HG03066 (cell line): ENCODE measurements at regions not wholly inside any gene's neighbourhood (a gene's known extent, or its start where the extent isn't known, plus 50 kb on each side); places are given as distances from the start of the nearest gene placed in this dataset.

Experiments
- ATAC-seq: cut with Tn5 transposase; IDR thresholded peaks from one replicate; pipeline ENCODE4 v1.9.1; 2021; ENCODE audit warnings: low read depth; ENCODE audit not compliant: unreplicated experiment

- ATAC-seq = no peak
Measured at GRCh38 chr4:111216791-111217190, 593.9 kb upstream of the PITX2 start.

- no peak for ATAC-seq
Measured at GRCh38 chr4:111221371-111221770, 598.5 kb upstream of the PITX2 start.

DNA sequence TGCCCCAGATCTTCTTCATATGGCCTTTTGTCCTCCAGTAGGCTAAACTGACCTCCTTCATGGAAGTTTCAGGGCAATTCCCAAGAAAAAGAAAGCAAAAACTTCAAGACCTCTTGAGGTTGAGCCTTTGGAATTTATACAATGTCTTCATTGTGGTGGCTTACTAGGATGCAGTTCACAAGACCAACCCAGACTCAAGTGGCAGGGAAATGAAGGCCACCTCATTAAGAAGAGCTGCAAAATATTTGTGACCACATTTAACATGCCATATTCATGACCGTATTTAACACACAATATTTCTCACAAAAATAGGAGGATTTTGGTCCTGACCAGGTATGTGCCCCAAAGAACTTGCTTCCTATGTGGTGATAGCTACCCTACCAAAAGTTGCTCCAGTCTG is 605.5 kb upstream of the PITX2 start:
- no peak for ATAC-seq

DNA sequence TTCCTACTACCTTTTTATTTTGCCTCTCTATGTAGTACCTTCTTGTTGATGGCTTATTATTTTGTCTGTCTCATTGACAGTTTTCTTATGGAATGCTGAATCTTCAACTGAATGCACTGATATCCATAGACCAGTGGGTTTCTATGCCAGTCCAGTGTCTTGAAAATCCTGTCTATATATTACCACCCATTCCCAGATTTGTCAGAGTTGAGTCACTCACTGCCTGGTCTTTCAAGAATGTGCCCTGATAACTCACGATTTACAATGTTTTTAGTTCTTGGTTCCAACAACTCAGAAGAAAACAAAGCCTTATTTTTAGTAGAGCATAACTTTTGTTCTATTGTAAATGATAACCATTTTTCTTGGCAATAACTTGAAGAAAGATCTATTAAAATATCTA is 606.0 kb upstream of the PITX2 start:
- no peak for ATAC-seq

DNA sequence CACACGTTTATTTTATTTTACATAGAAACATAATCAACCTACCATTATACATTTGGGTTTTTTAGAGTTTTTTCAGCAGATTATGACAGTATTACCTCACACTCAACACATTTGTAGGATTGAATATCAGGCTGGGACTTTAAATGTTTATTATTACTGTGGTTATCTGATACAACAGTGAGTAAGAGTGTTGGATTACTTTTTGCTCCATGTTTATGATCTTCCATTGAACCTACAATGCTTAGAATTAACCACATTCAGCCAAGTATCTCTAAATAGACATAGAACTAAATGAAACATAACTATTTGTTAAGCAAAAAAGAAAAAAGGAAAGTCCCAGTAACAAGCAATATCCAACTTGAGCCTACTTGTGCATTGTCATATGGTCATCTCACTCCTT is 607.4 kb upstream of the PITX2 start:
- ATAC-seq = no peak

DNA sequence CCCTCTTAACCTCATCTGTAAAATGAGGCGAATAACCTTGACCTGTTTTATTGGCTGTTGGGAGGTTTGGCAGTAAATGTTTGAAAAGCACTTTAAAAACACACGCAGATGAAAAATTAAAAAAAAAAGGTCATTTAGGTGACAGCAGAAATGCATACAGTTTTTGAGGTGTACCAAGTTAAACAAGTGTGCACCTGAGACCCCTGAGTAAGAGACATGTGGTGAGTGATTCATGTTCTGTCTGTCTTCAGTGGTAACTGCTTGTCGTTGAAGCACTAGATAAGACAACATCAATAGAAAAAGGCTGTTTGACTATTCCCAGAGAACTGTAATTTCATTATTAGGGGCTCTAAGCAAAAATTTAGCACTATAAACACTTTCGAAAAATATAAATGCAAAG is 608.4 kb upstream of the PITX2 start:
- no peak for ATAC-seq

- ATAC-seq = no peak
Measured at GRCh38 chr4:111234939-111235338, 612.1 kb upstream of the PITX2 start.

- no peak for ATAC-seq
Measured at GRCh38 chr4:111263836-111264235, 641.0 kb upstream of the PITX2 start.

GRCh38 chr4:111266937-111267336 is 644.1 kb upstream of the PITX2 start:
- no peak for ATAC-seq

GRCh38 chr4:111267786-111268185 is 644.9 kb upstream of the PITX2 start:
- no peak for ATAC-seq

DNA sequence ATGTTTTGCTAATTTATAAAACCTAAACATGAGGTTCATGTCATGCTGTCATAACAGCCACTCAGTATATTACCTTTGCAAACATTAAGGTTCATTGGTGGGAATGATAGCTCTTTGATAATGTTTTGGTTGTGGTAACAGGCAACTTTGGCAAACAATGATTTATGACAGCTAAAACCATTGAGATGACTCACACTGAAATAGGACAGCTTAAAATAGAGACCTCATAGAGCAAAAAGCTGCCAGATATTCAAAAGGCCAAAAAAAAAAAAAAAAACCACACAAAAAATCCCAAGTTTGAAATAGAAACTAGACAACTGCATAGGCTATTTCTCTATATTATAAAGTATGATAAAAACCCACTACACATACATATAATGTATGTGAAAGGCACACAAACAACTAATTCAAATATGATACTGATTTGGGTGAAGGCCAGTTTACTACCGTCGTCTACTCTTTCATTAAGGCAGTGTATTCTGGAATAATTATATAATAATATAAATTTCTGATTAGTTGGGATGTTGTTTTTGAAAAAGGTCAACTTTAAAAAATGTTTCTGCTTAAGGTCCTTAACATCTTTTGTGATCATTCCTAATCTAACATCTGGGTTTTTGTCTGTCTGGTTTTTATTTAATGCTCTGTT is 646.0 kb upstream of the PITX2 start:
- ATAC-seq = no peak

GRCh38 chr4:111269439-111269838 is 646.6 kb upstream of the PITX2 start:
- no peak for ATAC-seq

GRCh38 chr4:111274060-111274459 is 651.2 kb upstream of the PITX2 start:
- no peak for ATAC-seq

- ATAC-seq = no peak
Measured at GRCh38 chr4:111274486-111274885, 651.6 kb upstream of the PITX2 start.

DNA sequence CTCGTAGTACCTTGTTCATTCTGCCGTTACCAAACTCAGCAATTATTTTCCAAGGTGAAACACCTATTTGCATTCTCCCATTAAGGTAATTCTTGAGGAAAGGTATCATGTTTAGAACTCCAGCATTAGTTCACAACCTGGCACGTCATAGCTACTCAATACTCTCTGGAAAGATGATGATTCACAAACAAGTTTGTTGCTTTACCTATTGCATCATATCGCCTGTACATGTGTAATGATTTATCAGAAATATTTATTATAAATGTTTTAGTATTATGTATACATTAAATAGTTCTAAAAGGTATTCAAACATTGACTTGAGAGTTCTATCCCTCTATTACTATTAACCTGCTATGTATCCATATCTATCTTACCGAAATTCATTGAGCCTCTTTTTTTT is 658.3 kb upstream of the PITX2 start:
- no peak for ATAC-seq

DNA sequence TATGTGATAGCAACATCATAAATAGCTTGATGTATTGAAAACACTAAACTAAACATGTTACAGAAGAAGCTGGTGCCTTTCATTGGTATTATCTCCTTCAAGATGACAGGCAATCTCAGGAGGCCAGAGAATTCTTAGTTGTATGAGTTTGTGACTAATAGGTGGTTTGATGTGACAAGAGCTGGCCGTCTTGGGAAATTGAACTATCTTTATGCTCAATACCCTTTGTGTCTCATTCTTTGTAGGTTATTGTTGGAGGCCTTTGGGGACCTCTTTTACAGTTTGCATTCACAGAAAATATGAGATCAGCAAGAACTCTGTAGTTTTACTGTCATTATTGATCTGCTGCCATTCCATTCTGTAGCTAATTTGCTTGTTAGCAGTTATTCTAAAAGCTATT is 659.2 kb upstream of the PITX2 start:
- no peak for ATAC-seq

DNA sequence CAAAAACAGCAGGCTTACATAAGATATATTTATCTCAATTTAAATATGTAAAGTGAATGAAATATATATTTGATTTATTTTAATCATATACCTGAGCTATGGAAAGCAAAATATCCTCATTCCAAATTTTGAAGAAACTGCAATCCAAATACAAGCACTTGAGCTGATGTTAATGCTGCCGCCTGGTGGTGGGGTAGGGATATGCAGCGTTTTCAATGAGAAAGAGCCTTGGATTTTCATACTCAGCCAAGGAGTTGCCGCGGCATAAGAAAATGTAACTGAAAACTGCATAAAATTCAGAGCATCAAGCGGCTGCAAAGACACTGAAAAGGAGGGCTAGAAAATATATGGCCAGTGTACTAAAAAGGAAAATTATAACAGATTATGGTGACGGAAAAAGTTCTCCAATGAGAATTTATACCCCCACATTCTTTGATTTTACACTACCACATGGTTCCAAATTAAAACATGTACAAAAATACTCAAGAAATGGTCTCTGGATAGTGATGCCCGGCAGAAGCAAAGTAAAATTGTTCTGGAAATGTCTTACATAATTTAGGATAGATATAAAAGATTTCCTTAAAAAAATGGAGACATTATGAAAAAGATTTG is 660.3 kb upstream of the PITX2 start:
- no peak for ATAC-seq

- ATAC-seq = no peak
Measured at GRCh38 chr4:111296466-111296865, 673.6 kb upstream of the PITX2 start.

- no peak for ATAC-seq
Measured at GRCh38 chr4:111303806-111304205, 680.9 kb upstream of the PITX2 start.

- ATAC-seq = no peak
Measured at GRCh38 chr4:111323496-111323895, 700.6 kb upstream of the PITX2 start.

DNA sequence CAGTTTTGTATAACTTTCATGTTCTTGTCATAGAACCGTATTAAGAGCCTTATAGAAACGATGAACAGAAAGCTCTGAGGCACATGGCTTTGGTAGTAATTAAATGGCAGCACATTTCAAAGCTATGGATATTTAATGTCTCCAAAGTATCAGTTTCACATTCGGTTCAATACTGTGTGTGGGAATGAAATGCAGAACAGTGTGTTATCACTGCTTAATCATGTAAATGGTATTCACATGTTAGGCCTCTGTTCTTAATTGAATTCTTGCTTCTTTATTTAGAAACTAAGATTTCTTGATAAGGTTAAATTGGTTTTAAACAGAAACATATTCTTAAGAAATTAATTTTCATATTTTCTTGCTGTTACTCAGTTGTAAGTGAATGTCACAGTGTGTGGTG is 701.0 kb upstream of the PITX2 start:
- no peak for ATAC-seq

DNA sequence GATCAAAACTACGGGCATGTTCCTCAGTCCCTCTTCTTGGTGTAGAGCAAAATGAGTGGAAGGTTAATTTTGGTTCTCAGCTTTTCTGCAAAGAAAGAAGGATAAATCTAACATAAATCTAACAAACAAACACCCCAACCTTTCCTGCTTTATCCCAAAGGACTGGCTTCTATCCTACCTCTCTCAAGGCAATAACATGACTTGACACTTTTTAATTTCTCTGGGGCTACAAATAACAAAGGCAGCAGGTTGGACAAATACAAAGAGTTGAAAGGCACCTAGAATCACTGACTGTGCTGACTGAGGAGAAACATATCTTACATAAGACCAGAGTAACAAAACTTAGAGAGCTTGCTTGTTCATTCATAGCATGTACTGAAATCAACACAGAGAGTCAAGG is 703.6 kb upstream of the PITX2 start:
- no peak for ATAC-seq

DNA sequence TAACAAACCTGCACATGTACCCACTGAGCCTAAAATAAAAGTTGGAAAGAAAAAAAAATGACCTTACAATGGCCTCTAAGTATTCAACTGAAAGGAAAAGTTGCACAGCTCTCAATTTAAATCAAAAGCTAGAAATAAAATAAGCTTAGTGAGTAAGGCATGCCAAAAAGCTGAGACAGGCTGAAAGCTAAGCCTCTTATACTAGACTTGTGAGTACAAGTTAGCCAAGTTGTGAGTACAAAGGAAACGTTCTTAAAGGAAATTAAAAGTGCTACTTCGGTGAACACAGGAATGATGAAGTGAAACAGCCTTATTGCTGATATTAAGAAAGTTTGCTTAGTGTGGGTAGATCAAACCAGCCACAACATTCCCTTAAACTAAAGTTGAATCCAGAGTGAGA is 707.9 kb upstream of the PITX2 start:
- no peak for ATAC-seq
